D341Med (cell line): ENCODE measurements at regions not wholly inside any gene's neighbourhood (a gene's known extent, or its start where the extent isn't known, plus 50 kb on each side); places are given as distances from the start of the nearest gene placed in this dataset.
"Not testable (repeated sequence)": the region's sequence is repeated elsewhere in the genome, so short reads cannot be mapped to it uniquely, and the experiment has no call there.

Experiments
- DNase-seq: peaks from one replicate; pipeline ENCODE4 v3.0.0; 2012; ENCODE audit warnings: low spot score

DNA sequence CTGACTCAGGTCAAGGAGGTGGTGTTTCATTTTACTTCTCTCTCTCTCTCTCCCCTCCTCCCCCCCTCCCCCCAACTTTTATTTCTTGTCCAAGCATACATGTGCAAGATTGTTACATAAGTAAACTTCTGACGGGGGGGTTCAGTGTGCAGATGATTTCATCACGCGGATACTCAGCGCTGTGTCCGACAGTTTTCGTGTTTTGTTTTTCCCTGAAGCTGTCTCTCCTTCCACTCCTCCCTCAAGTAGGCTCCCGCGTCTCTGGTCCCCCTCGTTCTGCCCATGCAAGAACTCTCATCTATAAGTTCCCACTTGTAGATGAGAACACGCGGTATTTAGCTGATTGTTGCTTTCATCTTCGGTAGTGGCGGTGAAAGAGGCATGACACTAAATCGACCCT, 111.0 kb upstream of the ANKRD30BL start:
- DNase-seq = no peak

DNA sequence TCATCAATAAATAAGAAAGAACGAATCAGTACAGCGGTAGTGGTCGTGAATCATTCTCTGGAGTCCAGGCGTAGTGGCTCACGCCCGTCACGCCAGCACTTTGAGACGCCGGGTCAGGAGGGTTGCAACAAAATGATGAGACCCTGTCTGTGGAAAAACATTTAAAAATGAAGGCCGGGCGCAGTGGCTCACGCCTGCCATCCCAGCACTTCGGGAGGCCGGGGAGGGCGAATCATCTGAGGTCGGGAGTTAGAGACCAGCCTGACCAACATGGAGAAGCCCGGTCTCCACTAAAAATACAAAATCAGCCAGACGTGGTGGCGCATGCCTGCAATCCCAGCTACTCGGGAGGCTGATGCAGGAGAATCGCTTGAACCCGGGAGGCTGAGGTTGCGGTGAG, 111.8 kb upstream of the ANKRD30BL start:
- not testable (repeated sequence) for DNase-seq

DNA sequence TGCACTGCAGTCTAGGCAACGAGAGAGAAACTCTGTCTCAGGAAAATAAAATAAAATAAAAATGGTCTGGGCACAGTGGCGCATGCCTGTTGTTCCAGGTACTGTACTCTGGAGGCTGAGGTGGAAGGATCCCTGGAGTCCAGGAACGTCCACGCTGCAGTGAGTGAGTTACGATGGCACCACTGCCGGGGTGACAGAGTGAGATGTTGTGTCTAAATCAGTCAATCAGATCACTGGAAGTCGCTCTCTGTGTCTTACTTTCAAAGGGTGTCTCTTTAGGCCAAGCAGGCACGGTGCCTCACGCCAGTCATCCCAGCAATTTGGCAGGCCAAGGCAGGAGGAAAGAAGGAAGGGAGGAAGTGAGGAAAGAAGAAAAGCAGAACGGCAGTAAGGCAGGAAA, 112.2 kb upstream of the ANKRD30BL start:
- no peak for DNase-seq

DNA sequence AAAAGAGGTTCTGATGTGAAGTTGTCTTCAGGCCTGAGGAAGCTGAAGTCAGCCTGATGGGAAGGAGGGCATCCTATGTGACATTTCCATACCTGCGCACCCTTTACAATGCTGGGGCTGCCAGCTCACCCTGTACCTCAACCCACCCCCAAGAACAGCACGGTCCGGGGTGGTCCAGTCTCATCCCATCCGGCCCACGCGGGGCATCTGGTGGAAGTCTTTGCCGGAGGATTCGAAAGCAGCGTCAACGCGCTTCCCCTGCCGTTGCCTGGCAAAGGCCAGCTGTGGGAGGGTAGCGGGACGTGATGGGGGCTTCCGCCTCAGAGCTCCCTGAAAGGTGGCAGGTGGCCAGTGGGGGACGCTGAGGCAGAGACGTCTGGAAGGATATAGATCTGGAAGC, 113.6 kb upstream of the ANKRD30BL start:
- no peak for DNase-seq

DNA sequence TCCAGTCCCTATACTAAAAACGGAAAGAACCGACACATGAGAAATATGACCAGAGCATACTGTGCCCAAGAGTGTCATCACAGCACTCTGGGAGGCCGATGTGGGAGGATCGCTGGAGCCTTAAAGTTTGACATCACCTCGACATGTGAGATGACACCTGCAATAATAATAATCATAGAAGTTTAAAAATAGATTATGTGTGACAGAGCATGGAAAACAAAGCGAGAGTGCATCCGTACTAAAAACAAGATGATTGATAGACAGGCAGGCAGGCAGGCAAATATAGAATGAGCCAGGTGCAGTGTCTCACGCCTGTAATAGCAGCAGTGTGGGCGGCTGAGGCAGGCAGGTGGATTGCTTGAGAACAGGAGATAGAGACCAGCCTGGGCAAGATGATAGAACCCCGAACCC, 114.8 kb upstream of the ANKRD30BL start:
- DNase-seq = no peak

DNA sequence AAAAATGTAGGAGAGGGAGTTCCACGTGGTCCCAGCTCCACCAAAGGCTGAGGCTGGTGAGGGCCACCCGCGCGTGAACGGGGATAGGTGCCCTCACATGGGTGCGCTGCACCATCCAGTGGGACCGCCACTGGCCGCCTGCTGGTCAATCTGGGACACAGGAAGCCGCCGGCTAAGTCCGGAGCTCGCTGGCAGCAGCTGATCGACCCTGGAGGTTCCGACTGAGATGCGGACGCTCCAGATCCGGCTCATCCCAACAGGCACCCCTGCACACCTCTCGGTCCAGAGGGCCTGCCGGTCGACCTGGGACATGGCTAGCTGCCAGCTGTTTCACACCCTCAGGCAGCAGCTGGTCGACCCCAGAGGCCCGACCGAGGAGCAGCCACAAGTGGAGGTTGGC, 116.5 kb upstream of the ANKRD30BL start:
- no peak for DNase-seq

DNA sequence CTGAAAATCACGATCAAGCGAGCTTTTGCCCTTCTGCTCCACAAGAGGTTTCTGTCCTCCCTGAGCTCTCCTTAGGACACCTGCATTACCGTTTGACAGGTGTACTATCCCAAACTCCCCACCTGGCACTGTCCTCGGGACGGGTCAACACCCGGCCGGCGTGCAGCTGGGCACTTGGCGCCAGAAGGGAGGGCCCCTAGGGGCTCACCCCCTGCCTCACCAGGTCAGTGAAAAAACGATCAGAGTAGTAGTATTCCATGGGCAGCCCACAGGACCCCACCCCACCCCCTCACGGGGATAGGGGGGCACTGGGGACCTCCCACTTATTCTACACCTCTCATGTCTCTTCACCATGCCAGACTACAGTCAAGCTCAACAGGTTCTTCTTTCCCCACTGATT, 117.6 kb upstream of the ANKRD30BL start:
- DNase-seq = no peak

DNA sequence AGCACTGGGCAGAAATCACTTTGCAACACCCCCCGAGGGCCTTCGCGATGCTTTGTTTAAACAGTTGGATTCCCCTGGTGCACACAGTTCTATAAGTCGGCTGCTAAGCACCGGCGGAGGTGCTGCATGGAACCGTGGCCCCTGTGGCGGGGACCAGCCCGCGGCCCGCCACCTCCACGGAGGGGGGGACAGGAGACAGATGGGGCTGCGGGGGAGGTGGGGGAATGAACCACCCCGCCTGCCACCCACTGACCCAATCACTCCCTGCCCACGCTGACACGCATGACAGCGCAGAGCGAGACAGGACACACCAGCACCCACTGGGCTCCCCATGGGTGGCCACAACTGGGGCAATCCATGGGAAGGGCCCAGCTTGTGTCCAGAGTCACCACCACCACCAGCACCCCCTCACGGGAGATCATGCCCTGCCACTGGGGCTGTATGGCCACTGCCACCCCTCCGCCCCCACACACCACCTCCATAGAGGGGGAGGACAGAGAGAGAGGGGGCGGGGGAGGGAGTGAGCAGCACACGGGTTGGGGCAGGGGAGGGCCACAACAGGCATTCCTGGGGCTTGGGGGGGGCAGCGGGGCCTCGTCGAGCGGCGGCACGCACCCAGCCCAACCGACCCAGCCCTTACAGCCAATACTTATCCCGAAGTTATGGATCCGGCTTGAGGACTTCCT, 118.3 kb upstream of the ANKRD30BL start:
- DNase-seq = no peak

DNA sequence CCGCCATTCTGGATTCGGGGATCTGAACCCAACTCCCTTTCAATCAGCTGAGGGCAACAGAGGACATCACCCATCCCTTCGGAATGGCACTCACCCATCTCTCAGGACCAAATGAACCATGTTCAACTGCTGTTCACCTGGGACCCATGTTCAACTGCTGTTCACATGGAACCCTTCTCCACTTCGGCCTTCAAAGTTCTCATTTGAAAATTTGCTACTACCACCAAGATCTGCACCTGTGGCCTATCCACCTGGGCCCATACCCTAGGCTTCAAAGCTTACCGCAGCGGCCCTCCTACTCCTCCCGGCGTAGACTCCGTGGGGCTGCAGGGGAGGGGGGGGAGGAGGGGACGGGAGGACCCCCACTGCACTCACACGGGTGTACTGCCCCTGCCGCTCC, 119.2 kb upstream of the ANKRD30BL start:
- no peak for DNase-seq

DNA sequence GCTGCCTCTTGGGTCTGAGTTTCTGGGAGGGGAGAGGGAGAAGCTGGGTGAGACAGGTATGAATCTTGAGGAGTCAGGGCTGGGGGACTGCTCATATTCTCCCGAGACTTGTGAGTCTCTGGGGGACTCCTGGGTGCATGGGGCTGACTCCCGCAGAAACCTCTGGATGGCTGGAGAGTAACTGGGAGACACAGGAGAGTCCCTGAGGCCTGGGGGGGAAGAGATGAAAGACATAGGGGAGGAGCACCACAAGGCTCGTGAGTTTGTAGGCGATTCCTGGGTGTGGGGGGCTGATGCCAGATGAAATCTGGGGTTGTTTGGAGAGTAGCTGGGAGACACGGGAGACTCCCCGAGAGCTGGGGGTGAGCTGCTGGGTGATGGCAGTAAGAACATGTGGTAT, 120.4 kb upstream of the ANKRD30BL start:
- DNase-seq = not testable (repeated sequence)

DNA sequence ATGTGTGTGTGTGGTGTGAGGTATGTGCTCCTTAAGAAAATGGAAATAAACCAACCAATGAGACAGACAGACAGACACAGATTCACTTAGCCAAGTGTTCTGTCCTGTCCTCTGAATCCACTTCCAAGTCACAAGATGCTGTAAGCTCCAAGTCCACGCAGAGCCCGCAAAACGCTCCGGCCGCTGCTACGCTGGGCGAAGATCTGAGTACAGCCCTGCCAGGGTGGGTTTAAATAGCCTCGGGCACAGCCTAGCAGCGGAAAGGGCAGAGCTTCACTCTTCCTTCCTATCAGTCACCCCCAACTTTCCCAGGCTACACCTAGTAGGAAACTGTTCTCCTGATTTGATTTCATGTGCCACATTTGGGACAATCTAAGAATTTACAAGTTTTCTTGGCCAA, 121.2 kb upstream of the ANKRD30BL start:
- no peak for DNase-seq

DNA sequence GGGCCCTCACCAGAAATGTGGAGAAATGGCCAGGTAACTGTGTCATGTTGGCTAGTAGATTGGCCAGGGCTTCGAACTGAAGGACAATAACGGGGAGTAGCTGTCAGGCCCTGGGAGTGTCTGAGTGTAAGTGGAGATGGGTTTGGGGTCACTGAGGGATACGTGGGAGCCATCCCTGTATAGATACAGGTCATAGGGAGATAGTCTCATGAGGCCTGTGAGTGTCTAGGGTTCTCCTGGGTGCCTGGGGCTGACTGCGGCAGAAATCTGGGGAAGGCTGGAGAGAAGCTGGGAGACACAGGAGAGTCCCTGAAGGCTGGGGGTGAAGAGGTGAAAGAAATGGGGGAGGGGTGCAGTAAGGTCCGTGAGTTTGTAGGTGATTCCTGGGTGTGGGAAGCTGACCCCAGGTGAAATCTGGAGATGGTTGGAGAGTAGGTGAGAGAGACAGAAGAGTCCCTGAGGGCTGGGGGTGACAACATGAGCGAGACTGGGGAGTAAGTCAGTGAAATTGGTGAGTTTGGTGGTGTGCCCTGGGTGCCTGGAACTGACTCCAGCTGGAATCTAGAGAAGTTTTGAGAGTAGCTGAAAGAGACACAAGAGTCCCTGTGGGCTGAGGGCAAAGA, 124.6 kb upstream of the ANKRD30BL start:
- DNase-seq = not testable (repeated sequence)

DNA sequence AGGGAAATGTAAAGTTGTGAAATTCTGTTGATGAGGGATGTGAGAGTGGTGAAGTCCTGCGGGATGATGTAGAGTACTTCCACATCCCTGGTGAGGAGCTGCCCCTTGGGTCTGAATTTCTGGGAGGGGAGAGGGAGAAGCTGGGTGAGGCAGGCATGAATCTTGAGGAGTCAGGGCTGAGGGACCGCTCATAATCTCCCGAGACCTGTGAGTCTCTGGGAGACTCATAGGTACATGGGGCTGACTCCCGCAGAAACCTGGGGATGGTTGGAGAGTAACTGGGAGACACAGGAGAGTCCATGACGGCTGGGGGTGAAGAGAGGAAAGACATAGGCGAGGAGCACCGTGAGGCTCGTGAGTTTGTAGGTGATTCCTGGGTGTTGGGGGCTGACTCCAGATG, 126.2 kb upstream of the ANKRD30BL start:
- DNase-seq = not testable (repeated sequence)

DNA sequence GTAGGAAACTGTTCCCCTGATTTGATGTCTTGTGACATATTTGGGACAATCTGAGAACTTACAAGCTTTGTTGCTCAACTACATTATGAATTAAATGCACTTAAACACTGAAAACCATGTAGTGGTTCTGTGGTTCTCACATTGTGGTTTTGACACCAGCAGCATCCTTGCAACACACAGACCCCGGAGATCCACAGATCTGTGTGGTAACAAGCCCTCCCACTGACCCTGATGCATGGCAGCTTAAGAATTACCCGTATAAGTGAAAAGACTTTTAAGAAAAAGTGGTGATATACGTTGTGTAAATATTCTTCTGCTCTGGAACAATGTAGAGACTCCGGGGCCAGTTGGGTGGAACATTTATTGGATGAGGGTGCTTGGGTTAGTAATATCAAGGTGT, 127.4 kb upstream of the ANKRD30BL start:
- DNase-seq = not testable (repeated sequence)

DNA sequence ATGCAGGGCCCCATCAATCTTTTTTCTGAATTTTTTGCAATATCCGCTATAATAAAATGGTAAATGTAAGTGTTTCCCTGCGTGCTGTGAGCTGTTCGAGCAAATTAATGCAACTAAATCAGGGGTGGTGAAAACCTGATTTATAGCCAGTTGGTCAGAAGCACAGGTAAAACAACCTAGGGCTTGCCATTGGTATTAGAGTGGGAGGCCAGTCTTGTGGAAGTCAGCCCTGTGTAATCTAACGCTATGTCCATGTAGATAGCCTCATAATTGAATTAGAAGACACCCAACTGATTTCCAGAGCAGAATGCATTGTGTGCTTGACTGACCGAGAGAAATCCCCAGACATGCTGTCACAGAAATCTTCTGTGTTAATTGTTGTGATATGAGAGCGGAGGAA, 126.8 kb upstream of the GPR39 start:
- not testable (repeated sequence) for DNase-seq

DNA sequence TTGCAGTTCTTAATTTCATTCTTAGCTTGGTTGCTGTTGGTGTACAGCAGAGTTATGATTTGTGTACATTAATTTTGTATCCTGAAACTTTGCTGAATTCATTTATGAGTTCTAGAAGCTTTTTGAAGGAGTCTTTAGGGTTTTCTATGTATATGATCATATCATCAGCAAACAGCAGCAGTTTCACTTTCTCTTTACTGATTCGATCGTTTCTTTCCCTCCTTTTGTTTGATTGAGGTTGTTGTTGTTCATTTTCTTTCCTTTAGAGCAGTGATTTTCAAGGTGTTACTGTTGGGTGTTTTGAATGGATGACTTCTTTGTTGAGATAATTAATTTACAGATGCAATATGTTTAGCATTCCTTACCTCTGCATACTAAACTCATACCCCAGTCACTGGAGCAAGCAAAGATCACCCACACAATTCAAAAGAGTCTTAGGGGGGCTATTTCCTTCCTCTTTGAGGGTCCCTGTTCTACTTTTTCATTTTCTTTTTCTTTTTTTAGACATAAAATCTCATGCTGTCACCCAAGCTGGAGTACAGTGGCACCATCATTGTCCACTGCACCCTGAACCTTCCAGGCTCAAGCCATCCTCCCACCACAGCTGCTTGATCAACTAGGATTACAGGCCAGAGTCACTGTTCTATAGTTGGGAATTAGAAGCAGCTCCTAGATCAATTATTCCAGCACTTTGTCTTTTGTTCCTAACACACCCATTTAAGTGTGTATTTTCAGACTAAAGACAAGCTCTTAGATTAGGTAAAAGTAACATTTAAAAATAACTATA, 115.8 kb upstream of the GPR39 start:
- not testable (repeated sequence) for DNase-seq

DNA sequence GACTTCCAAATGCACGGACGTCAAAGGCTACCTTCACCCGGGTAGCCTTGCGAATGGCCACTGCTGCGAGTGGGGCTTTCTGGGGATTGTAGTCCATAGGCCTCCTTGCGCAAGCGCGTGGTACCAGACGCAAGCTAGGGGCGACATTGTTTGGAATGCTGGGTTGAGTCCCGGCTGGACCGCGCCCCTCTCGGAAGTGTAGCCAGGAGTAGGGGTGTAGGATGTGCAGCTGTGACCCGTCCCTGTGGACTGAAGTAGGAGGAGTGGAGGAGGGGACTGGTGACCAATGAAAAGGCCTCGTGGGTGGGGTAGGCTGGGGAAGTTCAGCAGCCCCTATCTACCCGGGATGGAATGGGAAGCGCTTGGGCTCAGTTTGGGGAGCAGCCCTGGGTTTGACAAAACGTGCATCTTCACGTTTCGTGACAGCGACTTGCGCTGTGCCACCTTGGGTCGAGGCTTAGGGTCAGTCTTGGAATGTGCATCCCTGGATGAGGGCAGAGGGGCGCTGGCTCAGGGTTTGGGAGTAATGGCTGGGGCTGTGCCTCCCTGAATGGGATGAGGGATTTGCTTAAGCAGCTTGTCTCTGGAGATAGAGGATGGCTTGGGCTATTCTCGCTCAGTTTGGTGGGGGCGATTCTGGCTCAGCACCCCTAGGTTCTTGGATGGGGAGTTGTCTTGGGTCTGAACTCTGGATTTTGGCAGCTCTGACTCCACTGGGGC, 111.8 kb upstream of the GPR39 start:
- DNase-seq = peak; percentile 48

DNA sequence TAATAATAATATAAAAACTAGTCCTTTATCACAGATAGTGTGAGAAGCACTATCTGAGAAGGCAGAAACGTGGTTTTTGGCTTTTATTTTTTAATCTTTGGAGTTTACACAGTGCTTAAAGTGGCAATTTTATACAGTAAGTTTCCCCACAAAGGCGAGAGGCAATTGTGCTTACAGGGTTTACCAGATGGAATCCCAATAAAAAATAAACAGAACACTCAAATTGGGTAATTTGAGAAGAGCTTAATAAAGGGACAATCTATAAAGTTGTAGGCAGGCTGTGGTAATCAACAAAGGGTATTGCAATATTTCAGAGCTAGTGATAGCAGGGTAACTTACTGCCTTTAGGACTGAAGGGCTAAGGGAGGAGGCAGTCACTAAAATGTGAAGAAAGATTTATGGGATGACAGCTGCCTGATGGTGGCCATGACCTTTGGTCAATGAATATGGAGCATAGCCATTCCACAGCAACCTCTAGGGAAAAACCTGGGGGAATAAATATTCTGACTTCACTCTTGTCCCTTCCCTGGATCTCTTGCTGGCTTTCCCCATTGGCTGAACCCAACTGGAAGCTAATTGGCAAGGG, 108.9 kb upstream of the GPR39 start:
- DNase-seq = not testable (repeated sequence)

DNA sequence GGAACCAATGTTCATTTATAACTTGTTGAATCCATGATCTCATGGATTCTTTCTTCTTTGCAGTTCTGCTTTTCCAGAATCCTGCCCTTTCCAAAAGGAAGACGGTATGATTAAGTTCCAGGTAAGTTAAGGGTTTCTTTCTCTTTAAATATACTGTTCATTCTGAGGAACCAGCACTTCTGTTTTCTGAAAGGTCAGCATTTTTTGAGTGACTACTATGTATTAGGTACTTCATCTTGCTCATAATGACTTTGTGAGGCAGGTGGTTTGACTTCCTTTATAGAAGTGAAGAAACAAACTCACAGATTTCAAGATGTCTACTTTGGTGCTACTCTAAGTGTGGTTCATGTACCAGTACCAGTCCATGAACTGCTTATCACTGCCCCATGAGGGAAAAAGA, 107.4 kb upstream of the GPR39 start:
- not testable (repeated sequence) for DNase-seq

DNA sequence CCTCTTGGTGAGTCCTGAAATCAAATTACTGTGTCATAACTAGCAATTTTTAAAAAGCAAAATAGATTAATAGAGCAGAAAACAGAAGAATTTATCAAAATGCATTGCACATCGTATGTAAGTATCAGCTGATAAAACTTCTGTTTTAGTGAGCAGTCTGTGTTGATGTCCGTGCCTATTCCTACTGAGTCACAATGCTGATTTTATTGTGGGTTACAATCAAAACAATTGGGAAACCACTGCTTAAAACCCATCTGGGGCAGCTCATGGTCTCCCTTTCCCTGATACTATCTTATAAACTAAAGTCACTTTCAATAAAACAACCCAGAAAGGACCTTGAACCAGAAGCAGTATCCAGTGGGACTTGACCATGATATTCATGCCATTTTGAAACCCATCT, 101.1 kb upstream of the GPR39 start:
- not testable (repeated sequence) for DNase-seq

DNA sequence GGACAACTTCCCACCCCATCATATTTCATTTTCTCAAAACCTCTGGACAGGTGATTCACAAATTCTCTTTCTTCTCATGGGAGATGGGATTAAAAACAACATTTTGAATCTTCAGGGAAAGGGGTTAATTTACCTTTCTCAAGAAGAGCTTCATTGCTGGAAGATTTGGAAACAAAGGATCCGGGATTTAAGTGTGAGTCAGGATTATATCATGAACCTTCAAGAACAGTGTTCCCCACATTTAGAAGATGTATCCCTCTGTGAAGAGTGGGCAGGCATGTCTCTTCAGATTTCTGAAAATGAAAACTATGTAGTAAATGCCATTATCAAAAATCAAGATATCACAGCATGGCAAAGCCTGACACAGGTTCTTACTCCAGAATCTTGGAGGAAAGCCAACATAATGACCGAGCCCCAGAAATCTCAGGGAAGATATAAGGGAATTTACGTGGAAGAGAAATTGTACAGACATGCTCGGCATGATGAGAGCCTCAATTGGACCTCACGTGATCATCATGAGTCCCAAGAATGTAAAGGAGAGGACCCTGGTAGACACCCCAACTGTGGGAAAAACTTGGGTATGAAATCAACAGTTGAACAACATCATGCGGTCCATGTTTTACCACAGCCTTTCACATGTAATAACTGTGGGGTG, 99.5 kb upstream of the GPR39 start:
- not testable (repeated sequence) for DNase-seq

DNA sequence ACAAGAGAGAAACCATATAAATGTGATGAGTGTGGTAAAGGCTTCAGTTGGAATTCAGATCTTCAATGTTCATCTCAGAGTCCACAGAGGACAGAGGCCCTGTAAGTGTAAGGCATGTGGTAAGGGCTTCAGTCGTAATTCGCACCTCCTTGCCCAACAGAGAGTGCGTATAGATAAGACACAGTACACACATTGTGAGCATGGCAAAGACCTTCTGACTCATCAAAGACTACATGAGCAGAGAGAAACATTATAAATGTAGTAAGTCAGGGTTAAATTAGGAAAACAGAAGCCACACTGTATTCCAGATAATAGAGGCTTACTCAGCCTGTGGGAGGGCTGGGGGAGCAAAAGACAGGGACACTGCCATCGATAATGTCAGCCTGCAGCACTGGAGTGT, 98.1 kb upstream of the GPR39 start:
- not testable (repeated sequence) for DNase-seq
